Peyer's patch (tissue), 4 donors: ENCODE measurements at regions not wholly inside any gene's neighbourhood (a gene's known extent, or its start where the extent isn't known, plus 50 kb on each side); places are given as distances from the start of the nearest gene placed in this dataset.
A peak's percentile ranks its signal among the peaks of the same experiment; 100 is the strongest.

Experiments
- DNase-seq, 3 donors: peaks; one replicate each; pipeline ENCODE4 v3.0.0-alpha.2; 2017 to 2019
- H3K27ac ChIP-seq, 4 donors: fragments of 200-600 bp; sonication (generic); one replicate each; pipeline ENCODE4 v1.5.1; 2016 to 2019
- H3K27me3 ChIP-seq, 2 donors: fragments of 200-600 bp; sonication (generic); one replicate each; pipeline ENCODE4 v1.5.1; 2019
- H3K36me3 ChIP-seq, 3 donors: fragments of 200-600 bp; sonication (generic); one replicate each; pipeline ENCODE4 v1.5.1; 2016 to 2019
- H3K4me1 ChIP-seq, 4 donors: fragments of 200-600 bp; sonication (generic); one replicate each; pipeline ENCODE4 v1.5.1; 2016 to 2019
- H3K4me3 ChIP-seq, 4 donors: fragments of 200-600 bp; sonication (generic); 1 replicate in 3 of 4; 2 replicates in 1 of 4; pipeline ENCODE4 v1.5.1; 2016 to 2019; ENCODE audit warnings: mild to moderate bottlenecking in 1 of 4
- H3K9me3 ChIP-seq, 4 donors: fragments of 200-600 bp; sonication (generic); one replicate each; pipeline ENCODE4 v1.5.1; 2016 to 2019; ENCODE audit warnings: mild to moderate bottlenecking in 1 of 4
- POLR2A ChIP-seq, 2 donors: fragments of 450-650 bp; IDR thresholded peaks; one replicate each; pipeline ENCODE4 v1.5.1; 2017; ENCODE audit warnings: antibody characterized with exemption in 2 of 2, mild to moderate bottlenecking in 2 of 2, moderate library complexity in 2 of 2
- TF ChIP-seq, protein P1 (sequence below), 6 experiments: fragments of 450-650 bp in 4 of 6; fragments of 200-600 bp in 2 of 6; sonication (generic) in 1 of 6; IDR thresholded peaks; one replicate each; pipeline ENCODE4 v1.5.1; 2017 to 2019; ENCODE audit warnings: antibody characterized with exemption in 6 of 6, mild to moderate bottlenecking in 3 of 6, moderate library complexity in 1 of 6

DNA sequence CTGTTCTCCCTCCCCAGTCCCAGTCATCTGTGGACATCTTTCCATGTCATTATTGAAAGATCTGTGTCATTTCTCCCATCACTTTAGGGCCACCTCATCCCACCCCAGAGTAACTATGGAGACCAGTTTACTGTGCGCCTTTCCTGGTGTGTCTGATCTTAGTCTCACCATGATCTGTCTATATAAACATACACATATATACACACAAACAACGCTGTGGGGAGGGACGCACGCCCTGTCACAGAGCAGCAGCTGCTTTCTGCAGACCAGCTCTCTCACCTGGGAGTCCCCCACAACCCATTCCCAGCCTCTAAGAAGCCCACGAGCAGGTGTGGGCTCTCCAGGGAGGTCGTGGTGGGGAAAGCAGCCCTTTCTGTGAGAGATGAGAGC is 68.1 kb upstream of the TOX2 start:
- DNase-seq = no peak
- no peak overlapping the region for H3K27ac ChIP-seq
- no peaks in the 10 kb centered on the region for H3K36me3 ChIP-seq
- peaks cover 0 to 5% (median 0%) of the 10 kb centered on the region in 4 donors for H3K4me1 ChIP-seq
- H3K9me3 ChIP-seq = no peaks in the 10 kb centered on the region
- no peak overlapping the region for H3K4me3 ChIP-seq
- TF ChIP-seq, protein P1, sequence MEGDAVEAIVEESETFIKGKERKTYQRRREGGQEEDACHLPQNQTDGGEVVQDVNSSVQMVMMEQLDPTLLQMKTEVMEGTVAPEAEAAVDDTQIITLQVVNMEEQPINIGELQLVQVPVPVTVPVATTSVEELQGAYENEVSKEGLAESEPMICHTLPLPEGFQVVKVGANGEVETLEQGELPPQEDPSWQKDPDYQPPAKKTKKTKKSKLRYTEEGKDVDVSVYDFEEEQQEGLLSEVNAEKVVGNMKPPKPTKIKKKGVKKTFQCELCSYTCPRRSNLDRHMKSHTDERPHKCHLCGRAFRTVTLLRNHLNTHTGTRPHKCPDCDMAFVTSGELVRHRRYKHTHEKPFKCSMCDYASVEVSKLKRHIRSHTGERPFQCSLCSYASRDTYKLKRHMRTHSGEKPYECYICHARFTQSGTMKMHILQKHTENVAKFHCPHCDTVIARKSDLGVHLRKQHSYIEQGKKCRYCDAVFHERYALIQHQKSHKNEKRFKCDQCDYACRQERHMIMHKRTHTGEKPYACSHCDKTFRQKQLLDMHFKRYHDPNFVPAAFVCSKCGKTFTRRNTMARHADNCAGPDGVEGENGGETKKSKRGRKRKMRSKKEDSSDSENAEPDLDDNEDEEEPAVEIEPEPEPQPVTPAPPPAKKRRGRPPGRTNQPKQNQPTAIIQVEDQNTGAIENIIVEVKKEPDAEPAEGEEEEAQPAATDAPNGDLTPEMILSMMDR (IDR thresholded peaks at IDR 0.05) = no peak
- TF ChIP-seq POLR2A (IDR thresholded peaks at IDR 0.05) = no peak
- H3K27me3 ChIP-seq = no peaks in the 10 kb centered on the region

- Histone ChIP-seq H3K4me3 (no peak overlapping the region), H3K4me1 (peaks cover 0 to 5% (median 0%) of the 10 kb centered on the region in 4 donors), H3K27me3 (no peaks in the 10 kb centered on the region), H3K27ac (peak overlapping the region in 1 of 4 donors; percentile 48), H3K36me3 (no peaks in the 10 kb centered on the region), H3K9me3 (no peaks in the 10 kb centered on the region)
- DNase-seq = no peak
- TF ChIP-seq POLR2A (IDR thresholded peaks at IDR 0.05) = no peak
- TF ChIP-seq, protein P1 (IDR thresholded peaks at IDR 0.05) = peak in 2 of 6 experiments; percentile 12 to 18
These were observed 69.7 kb upstream of the TOX2 start for GRCh38 chr20:43844778-43845614.

DNA sequence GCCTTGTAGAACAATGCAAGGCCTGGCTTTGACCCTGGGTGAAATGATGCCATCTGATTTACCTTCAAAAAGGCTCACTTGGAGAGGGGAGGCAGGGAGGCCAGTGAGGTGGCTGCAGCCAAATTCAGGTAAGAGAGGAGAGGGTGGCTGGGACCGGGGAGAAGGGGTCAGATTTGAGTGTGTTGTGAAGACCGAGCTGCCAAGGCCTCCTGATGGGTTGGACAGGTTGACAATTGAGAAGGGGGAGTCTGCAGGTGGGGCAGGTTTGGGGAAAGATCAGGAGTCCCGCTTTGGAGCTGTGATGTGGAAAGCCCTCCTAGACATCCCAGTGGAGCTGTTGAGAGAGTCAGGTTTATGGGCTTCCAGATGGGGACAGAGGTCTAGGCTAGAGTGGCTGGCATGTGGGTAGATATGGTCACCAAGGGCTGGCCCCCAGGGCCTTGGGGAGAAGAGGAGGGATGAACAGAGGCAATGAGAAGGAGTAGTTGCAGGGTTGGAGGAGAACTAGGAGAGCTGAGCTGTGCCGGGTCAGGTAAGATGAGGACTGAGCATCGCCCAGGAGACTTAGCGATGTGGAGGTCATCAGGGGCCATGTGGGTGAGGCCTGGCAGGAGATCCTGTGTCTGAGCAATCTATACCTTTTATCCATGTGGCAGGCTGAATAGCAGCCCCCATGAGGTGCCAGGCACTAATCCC is 70.5 kb upstream of the TOX2 start:
- H3K27me3 ChIP-seq = no peaks in the 10 kb centered on the region
- H3K27ac ChIP-seq = peak overlapping the region in 1 of 4 donors; percentile 11
- H3K4me1 ChIP-seq = peaks cover 0 to 3% (median 0%) of the 10 kb centered on the region in 4 donors
- H3K36me3 ChIP-seq = no peaks in the 10 kb centered on the region
- TF ChIP-seq, protein P1 (IDR thresholded peaks at IDR 0.05) = no peak
- no peak for TF ChIP-seq POLR2A (IDR thresholded peaks at IDR 0.05)
- no peak for DNase-seq
- no peak overlapping the region for H3K4me3 ChIP-seq
- no peaks in the 10 kb centered on the region for H3K9me3 ChIP-seq

DNA sequence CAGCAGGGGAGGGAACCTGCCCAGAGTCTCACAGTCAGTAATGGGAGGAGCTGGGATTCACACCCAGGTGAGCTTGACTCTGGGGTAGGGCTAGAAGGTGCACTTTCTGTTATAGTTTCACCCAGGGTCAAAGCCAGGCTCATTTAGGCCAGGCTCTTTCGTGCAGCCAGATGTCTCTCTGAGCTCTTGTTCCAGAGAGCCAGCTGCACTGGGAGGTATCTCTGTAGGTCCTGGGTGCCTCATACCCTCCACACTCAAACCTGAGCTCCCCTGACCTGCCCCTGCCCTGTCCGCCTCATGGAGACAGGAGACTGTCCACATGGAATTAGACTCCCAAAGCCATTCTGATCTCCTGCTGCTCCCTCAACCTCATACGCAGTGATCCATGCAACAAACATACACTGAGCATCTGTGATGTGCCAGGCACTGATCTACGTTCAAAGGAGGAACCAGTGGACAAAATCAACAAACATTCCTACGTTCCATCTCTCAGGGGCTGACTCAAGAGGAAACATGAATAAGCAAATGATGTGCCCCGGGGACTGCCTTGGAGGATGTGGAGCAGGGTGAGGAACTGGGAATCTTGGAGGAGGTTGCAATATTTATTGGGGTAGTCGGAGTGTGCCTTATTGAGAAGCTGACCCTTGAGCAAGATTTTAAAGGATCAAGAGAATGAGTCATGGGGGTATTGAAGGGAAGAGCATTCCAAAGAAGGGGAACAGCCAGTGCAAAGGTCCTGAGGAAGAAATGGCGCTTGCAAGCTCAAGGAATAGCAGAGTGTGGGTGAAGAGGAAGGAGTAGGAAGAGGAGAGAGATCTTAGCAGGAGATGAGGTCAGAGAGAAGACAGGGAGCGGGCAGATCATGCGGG is 71.3 kb upstream of the TOX2 start:
- Histone ChIP-seq H3K36me3 (no peaks in the 10 kb centered on the region), H3K9me3 (no peaks in the 10 kb centered on the region), H3K4me3 (no peak overlapping the region), H3K27ac (no peak overlapping the region), H3K27me3 (no peaks in the 10 kb centered on the region), H3K4me1 (no peaks in the 10 kb centered on the region)
- TF ChIP-seq, protein P1 (IDR thresholded peaks at IDR 0.05) = no peak
- TF ChIP-seq POLR2A (IDR thresholded peaks at IDR 0.05) = no peak
- no peak for DNase-seq
